NCI-H2107 treated with DMSO at 0.1 percent for 48 hours (cell line): ENCODE measurements at regions not wholly inside any gene's neighbourhood (a gene's known extent, or its start where the extent isn't known, plus 50 kb on each side); places are given as distances from the start of the nearest gene placed in this dataset.

Experiments
- DNase-seq: peaks from one replicate; lab custom pipeline; 2025; ENCODE audit not compliant: unreplicated experiment; lab: John Stamatoyannopoulos, UW

DNA sequence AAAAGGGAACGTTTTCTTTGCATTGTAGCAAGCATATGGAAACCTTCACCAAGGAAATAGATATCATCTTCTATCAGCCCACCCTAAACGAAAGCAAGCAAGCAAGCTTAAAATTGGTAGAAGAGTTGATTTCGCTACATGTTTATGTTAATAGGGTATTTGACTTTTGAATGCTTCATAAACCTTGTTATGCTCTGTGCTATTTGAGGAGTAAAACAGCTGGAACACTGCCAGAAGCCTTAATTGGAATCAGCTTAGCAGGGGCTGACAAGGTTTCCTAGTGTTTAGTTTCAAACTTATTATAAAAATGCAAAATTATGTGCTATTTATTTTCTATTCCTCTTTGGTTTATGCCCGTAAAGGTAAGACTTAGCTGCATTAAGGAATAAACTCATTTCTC, 70.6 kb upstream of the LINC00305 start:
- no peak for DNase-seq

DNA sequence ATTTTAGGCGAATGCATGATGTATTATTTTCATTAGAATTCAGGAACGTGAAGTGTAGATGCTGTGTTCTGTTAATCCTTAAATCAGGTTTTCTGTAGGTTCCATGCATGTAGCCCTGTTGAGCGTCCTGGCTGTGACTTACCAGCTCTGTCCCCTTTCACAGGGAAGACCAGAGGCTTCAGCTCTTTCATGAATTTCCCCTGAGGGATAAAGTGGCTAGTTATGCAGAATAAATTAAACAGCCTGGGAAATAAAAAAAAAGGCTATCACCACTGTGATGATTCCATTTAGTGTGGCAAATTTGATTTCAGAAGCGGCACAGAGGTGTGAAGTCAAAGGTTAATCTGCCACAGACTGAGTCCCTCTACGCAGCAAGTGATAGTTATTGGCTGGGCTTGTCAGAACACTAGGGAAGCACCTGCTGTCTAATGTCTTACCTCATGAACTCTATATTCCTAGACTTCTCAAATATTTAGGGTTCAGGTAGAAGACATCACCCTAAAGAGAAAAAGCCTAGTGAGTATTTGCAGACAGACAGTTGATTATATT, 61.6 kb upstream of the LINC00305 start:
- DNase-seq = no peak

DNA sequence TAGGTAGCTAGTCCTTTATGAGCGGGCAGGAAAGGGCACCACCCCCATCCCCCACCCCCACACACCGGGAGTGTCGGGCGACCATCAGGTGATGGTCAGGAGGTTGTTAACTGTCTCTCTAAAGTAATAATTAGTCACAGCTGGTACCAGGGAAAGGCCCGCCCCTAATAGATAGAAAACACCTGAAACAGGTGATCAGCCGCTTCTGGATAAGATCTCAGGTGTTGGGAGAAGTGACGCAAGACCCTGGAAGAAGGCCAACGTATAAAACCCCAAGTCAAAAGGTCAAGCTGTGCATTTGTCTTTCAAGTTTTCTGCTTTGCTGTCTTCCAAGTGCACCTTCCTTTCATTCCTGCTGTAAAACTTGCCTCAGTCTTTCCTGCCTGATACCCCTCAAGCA, 59.6 kb upstream of the LINC00305 start:
- peak; percentile 7 for DNase-seq

DNA sequence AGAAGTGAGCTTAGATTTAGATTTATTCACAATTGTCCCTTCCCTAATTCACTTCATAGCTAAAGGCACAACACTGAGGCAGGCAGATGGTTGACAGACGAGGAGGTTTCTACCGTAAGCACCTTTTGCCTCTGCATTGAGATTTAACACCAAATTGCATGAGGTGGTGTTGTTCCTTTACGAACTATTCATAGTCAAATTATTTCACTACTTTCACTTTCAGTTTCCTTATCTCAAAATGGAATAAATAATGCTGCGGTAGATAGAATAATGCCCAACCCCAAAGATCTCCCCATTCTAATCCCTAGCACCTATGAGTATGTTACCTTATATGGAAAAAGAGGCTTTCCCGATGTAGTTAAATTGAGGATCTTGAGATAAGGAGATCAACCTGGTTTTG, 58.9 kb upstream of the LINC00305 start:
- DNase-seq = no peak

DNA sequence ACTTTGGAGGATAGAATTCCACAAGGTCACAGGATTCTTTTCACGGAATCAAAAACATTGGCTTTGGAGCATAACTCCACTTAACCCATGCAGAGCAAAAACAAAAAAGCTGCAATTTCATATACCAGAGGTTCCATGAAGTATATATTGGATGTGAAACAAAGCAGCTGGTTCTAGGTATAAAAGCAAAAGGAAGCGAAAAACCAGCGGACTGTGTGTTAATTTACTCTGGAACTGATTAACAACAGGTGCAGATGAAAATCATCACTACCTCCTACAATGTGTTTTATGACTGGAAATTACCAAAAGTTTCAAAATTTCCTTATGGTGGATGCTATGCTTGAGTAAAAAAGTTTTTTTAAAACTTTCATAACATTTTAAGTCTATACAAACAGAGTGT, 54.4 kb upstream of the LINC00305 start:
- no peak for DNase-seq

DNA sequence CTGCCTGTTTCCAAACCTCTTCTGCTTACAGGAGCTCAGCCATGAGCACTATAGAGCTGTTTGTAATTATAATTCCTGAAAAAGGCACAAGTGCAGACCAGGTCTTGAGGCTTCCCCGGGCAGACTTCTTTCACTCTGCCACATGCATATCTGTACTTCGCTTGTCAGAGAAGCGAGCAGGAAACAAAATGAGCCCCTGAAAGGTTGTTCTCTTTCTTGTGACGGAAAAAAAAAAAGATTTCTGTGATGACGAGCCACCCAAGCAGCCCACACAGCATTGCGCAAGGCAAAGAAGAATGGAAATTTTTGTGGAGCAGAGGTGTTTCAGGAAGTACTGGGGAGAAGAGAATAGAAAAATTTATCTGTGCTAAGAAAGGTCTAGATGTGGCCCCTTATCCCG, 54.0 kb upstream of the LINC00305 start:
- no peak for DNase-seq

DNA sequence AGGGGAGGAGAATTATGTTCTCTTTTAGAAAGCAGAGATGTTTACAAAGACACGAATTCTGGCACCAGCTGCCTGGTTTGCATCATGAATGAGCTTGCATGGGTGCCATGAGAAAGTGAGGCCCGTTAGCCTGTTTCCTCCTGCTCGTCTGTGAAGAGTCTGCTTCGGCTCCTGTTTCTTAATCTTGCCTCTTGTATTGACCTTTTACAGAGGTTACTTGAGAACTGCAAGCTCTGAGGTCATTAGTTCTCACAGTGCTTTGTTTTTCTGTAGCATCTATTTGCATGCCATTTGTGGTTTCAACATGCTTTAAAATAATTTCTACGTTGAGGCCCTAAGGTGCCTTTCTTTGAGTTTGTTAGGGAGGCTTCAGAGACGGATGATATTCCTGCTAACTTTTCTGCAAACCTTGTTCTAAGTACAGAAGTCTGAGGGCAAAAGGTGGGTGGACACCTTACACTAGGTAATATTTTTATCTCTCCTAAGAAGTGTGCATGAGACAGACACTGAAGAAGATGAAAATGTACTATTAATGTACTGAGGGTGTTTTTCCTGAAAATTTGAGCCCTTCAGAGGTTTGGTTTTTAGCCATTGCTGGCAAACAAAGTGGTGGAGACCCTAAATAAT, 53.4 kb upstream of the LINC00305 start:
- DNase-seq = peak; percentile 31

DNA sequence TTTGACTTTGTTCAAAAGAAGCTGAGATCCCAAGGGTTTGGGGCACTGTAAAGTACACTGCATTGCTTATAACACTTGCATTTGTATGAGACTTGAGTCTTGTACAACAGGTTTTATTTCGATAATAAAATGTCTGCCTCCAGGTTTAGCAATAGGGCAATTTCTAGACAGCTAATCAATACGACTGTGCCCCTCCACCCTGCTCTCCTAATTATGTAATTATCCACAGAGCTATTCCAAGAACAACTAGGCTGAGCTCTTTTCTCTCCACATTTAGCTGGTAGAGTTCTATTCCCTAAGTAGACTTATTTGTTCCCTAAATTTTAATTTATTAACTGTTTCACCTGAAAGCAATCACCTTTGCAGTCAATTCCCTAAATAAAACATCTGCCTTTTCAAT, 52.9 kb upstream of the LINC00305 start:
- no peak for DNase-seq

DNA sequence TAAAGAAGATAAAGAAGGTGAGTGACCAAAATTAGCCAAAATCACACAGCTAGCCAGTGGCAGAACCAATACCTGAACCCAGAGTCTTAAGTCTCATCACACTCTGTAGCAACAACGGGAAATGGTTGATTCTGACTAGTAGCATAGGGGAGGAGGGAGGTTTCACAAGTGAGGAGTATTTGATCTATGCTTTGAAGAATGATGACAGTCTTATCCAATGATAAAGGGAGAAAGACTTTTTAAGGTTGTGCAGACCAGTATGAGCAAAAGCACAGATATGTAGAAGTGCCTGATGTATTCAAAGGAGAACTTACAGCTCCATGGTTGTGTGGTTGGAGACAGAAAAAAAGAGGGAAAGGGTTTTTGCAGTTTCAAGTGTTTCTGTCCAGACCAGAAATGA, 50.7 kb upstream of the LINC00305 start:
- DNase-seq = no peak
